ENCODE measurements at regions not wholly inside any gene's neighbourhood (a gene's known extent, or its start where the extent isn't known, plus 50 kb on each side); places are given as distances from the start of the nearest gene placed in this dataset.

GRCh38 chrX:39691724-39692123, 406.0 kb downstream of the BCOR start:
- no peak for TF ChIP-seq POLR2AphosphoS5 (IDR thresholded peaks at IDR 0.05; ENCODE audit: low read depth, low read length)
- TF ChIP-seq POLR2A (IDR thresholded peaks at IDR 0.05; ENCODE audit: low read depth, low read length) = no peak
- TF ChIP-seq TAF1 (IDR thresholded peaks at IDR 0.05; ENCODE audit: borderline replicate concordance, low read depth, low read length) = no peak

Measured in GM12892 (cell line).